NCI-H774 (cell line): ENCODE measurements at regions not wholly inside any gene's neighbourhood (a gene's known extent, or its start where the extent isn't known, plus 50 kb on each side); places are given as distances from the start of the nearest gene placed in this dataset.
"Not testable (repeated sequence)": the region's sequence is repeated elsewhere in the genome, so short reads cannot be mapped to it uniquely, and the experiment has no call there.

Experiments
- DNase-seq: peaks from one replicate; lab custom pipeline; 2025; lab: John Stamatoyannopoulos, UW

GRCh38 chr2:121818546-121818945, 63.1 kb downstream of the TSN start:
- no peak for DNase-seq

GRCh38 chr2:121819846-121820245, 64.4 kb downstream of the TSN start:
- no peak for DNase-seq

- no peak for DNase-seq
Measured at GRCh38 chr2:121821476-121822158, 66.2 kb downstream of the TSN start.

DNA sequence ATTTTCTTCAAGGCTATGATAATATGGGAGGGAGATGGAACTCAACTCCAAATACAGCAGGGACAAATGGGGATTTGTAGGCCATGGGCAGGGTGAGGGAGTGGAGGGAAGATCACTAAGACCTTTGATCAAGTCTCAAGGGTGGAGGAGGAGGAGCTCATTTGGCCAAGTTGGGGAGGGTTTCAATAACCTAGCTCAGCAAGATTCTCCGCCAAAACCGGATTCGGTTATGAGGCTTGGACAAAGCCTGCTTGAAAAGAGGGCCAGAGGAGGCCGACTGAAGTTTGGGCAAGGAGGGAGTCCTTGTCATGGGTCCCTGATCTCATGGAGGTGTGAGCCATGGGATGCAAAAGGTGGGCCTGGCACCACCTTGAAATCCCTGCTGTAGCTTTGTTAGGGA, 68.8 kb downstream of the TSN start:
- no peak for DNase-seq

DNA sequence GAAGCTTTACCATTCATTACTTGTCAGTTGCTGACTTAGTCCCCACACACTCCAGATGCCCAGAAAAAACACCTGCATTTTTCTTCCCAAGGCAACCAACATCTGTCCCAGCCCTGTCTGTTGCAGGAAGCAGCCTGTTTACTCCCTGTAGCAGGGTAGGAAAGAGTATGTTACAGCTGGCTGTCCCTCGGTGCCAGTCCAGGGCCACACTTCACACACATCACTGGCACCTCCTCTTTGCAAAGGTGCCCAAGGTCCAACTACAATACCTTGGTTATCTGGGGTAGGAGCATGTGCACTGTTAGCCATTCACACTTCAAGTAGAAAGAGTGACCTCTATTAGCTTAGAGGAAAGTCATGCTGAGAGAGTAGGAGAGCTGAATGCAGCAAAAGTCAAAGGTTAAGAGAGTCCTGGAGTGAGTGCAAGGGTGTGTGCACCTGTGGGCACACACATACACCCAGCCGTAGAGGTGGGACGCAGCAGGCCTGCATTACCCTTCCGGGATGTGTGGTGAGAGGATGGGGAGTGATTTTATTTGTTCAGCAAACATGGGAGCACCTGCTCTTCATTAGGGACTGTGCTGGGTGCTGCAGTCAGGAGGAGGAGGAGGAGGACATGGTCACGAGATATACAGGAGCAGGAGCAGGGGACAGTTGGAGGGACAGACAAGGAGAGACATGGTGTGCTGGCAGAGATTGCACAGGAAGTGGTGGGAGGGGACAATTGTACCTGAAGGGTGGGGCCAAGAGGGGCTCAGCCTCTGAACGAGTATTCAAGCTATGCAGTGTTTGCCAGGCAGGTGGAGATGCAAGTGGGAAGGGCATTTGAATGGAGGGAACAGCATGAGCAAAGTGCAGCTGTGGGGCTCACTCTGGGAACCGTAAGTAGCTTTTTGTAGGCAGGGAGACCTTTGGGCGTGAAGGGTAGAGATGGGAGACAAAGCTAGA, 69.8 kb downstream of the TSN start:
- peak; percentile 85 for DNase-seq

GRCh38 chr2:121826036-121826435, 70.6 kb downstream of the TSN start:
- no peak for DNase-seq

- DNase-seq, result no peak
Measured at GRCh38 chr2:121828281-121828731, 72.9 kb downstream of the TSN start.

DNA sequence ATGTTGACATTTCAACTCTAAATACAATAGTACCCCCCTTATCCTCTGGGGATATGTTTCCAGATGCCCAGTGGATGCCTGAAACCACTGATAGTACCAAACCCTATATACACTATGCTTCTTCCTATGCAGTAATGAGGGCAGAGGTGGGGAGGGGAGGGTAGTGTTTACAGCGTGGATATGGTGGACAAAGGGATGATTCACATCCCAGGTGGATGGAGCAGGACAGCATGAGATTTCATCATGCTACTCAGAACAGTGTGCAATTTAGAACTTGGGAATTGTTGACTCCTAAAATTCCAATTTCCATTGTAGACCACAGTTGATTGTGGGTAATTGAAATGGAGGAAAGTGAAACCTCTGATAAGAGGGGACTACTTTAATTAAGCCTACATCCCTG, 75.4 kb downstream of the TSN start:
- no peak for DNase-seq

GRCh38 chr2:121831841-121832240, 76.4 kb downstream of the TSN start:
- no peak for DNase-seq

DNA sequence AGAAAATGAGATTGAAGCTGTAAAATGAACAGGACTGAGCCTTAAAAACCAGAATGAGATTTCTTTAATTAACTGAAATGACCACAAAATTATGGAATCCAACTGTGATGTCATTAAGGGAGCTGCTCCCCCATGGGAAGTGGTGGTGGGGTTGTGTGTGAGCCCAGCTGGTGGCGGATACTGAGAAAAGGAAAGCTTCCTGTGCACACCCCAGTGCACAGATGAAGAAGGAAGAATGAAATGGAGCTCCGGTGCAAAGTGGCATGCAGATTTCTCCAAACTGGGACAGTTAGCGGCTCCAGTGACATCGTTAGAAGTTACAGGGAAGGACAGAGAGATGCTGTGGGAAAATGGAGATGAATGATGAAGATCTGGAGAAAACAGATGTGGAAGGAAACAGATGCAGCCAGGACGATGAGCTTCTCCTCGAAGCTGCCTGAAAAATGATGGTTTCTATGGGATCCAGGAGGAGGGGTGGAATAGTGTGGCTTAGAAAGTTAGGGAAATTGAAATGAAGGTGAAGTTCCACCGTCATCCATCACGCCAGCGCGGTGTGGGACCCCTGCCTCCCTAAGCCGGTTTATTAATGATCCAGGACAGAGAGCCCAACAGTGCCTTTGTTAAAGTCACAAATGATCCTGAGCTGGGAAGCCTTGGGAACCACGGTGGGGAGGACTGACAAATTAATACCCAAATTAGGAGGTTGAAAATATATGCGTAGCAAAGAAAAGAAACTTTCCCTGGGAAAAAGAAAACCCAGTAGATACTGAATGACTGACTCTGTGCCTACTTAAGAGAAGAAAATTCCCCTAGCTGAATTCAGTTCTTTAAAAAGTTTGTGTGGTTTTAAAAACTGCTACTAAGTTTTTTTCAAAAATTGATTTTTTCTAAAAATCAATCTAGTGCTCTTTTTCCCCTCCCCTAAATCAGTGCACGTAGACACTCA, 77.2 kb downstream of the TSN start:
- DNase-seq, result no peak

DNA sequence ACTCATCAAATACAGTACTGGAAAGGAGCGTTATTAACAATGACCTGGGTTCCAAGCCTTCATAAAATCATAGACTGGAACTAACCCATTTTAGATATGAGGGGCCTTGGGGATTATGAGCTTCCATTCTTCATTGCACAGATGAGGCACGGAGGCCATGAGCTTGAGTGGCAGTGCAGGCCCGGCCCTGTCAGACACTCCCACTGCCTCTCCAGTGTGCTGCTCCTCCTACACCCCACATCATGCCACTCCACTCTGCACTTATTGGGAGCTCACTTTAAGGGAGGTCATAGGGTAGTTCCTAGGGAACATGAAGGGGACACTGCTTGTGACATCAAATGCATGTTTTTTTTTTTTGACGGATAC, 77.9 kb downstream of the TSN start:
- no peak for DNase-seq

- DNase-seq, result no peak
Measured at GRCh38 chr2:121836611-121837010, 81.2 kb downstream of the TSN start.

- DNase-seq, result no peak
Measured at GRCh38 chr2:121837591-121837990, 82.1 kb downstream of the TSN start.

- no peak for DNase-seq
Measured at GRCh38 chr2:121838551-121838950, 83.1 kb downstream of the TSN start.

- DNase-seq, result no peak
Measured at GRCh38 chr2:121839584-121839983, 84.1 kb downstream of the TSN start.

- no peak for DNase-seq
Measured at GRCh38 chr2:121849236-121849635, 93.8 kb downstream of the TSN start.

GRCh38 chr2:121853149-121853548, 97.7 kb downstream of the TSN start:
- DNase-seq, result not testable (repeated sequence)

DNA sequence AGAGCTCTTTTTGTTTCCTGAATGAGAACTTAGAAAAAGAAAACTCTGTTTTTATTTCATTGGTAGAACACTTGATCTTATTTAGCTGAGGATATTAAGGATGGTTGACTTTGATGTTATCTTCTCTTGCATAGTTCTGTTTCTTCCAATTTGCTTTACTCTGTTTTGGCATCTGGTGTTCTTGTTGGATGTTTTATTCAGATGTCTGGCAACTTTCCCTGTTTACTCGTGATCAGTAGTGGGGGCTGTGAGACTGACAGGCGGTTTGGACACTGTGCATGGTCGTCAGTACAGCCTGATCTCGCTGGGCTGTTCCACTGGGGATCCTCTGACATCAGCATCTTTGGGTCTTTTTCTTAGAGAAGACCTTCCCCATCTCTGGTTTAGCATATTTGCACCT, 100.1 kb downstream of the TSN start:
- DNase-seq, result no peak

DNA sequence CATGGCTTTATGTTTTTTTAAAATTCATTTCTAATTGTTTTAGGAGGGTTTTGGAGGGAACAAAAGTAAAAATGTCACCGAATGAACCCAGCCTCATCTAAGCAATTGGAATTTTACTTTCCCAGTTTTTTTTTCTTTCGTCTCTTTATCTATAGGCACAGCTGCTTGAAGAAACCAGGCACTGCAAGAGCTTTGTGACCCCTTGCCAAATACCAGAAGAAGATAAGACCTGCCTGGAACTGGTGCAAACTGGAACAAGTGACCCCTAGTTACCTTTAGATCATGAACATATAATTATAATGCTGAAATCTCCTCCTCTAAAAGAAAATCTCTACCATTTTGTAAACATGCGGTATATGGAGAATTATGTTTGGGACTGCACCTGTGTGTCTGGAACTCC, 100.9 kb downstream of the TSN start:
- DNase-seq, result no peak

DNA sequence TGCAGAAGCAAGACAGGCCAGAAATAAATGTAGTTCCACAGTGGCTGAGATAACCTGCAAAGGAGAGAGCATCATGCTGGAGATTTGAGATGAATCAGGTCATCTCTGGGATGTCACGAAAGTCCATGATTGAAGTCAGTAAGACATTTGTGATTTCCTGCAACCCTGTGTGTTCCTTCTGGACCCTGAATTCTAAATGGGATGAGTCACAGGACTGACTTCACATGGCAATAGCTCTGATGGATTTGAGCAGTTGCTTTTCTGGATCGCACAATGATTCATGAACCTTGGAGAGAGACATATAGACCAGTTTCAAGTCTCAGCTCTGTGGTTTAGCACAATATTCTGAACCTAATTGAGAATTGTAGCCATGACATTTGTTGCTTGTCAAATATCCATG, 102.9 kb downstream of the TSN start:
- no peak for DNase-seq

GRCh38 chr2:121858847-121859246, 103.4 kb downstream of the TSN start:
- DNase-seq, result no peak
